Neural cell (in vitro differentiated cells): ENCODE measurements at regions not wholly inside any gene's neighbourhood (a gene's known extent, or its start where the extent isn't known, plus 50 kb on each side); places are given as distances from the start of the nearest gene placed in this dataset.

Experiments
- EZH2 ChIP-seq: fragments of 200-600, 300-800 bp; shearing (Covaris generic), sonication (generic); IDR thresholded peaks from 2 replicates; pipeline ENCODE4 v1.6.1; 2014; ENCODE audit warnings: antibody characterized with exemption, low read length, borderline replicate concordance, mild to moderate bottlenecking; ENCODE audit not compliant: insufficient read depth, poor library complexity, severe bottlenecking
- MXI1 ChIP-seq: fragments of 450-650 bp; conservative IDR thresholded peaks from 2 replicates; pipeline ENCODE4 v1.6.1; 2014; ENCODE audit warnings: antibody characterized with exemption, mild to moderate bottlenecking; ENCODE audit not compliant: poor library complexity, severe bottlenecking
- RAD21 ChIP-seq: fragments of 450-650 bp; conservative IDR thresholded peaks from 2 replicates; pipeline ENCODE4 v1.6.1; 2014; ENCODE audit warnings: antibody characterized with exemption, mild to moderate bottlenecking, moderate library complexity
- SMC3 ChIP-seq: fragments of 450-650 bp; conservative IDR thresholded peaks from 2 replicates; pipeline ENCODE4 v1.6.1; 2014; ENCODE audit warnings: antibody characterized with exemption, mild to moderate bottlenecking, moderate library complexity; ENCODE audit not compliant: poor library complexity
- TF ChIP-seq, protein P1 (sequence below): IDR thresholded peaks from 2 replicates; pipeline ENCODE4 v1.6.1; 2012; ENCODE audit warnings: borderline replicate concordance
- TF ChIP-seq, protein P2 (sequence below): fragments of 450-650 bp; IDR thresholded peaks from 2 replicates; pipeline ENCODE4 v1.5.1; 2014; ENCODE audit warnings: antibody characterized with exemption, mild to moderate bottlenecking, moderate library complexity; ENCODE audit not compliant: poor library complexity, severe bottlenecking

DNA sequence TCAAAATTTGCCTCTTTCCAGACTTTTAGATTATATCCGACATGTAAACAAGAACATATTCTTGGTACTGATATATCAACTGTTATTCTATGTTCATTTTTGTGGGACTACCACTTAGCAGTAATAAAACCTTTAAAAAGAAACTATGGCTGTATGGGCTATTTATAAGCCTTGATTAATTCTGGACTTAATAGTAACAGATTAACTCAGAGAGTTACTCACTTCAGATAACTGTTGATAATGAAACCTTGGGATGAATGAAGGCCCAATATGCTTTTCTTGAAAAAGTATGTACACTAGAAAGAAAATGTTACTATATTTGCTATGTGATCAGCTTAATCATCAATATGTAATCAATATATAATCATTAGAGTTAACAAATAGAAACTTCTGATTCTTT lies 595.9 kb upstream of the BOD1L1 start:
- TF ChIP-seq, protein P1, sequence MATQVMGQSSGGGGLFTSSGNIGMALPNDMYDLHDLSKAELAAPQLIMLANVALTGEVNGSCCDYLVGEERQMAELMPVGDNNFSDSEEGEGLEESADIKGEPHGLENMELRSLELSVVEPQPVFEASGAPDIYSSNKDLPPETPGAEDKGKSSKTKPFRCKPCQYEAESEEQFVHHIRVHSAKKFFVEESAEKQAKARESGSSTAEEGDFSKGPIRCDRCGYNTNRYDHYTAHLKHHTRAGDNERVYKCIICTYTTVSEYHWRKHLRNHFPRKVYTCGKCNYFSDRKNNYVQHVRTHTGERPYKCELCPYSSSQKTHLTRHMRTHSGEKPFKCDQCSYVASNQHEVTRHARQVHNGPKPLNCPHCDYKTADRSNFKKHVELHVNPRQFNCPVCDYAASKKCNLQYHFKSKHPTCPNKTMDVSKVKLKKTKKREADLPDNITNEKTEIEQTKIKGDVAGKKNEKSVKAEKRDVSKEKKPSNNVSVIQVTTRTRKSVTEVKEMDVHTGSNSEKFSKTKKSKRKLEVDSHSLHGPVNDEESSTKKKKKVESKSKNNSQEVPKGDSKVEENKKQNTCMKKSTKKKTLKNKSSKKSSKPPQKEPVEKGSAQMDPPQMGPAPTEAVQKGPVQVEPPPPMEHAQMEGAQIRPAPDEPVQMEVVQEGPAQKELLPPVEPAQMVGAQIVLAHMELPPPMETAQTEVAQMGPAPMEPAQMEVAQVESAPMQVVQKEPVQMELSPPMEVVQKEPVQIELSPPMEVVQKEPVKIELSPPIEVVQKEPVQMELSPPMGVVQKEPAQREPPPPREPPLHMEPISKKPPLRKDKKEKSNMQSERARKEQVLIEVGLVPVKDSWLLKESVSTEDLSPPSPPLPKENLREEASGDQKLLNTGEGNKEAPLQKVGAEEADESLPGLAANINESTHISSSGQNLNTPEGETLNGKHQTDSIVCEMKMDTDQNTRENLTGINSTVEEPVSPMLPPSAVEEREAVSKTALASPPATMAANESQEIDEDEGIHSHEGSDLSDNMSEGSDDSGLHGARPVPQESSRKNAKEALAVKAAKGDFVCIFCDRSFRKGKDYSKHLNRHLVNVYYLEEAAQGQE, result no peak
- TF ChIP-seq, protein P2, sequence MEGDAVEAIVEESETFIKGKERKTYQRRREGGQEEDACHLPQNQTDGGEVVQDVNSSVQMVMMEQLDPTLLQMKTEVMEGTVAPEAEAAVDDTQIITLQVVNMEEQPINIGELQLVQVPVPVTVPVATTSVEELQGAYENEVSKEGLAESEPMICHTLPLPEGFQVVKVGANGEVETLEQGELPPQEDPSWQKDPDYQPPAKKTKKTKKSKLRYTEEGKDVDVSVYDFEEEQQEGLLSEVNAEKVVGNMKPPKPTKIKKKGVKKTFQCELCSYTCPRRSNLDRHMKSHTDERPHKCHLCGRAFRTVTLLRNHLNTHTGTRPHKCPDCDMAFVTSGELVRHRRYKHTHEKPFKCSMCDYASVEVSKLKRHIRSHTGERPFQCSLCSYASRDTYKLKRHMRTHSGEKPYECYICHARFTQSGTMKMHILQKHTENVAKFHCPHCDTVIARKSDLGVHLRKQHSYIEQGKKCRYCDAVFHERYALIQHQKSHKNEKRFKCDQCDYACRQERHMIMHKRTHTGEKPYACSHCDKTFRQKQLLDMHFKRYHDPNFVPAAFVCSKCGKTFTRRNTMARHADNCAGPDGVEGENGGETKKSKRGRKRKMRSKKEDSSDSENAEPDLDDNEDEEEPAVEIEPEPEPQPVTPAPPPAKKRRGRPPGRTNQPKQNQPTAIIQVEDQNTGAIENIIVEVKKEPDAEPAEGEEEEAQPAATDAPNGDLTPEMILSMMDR, result no peak
- TF ChIP-seq SMC3, result no peak
- no peak for TF ChIP-seq RAD21
- TF ChIP-seq EZH2, result no peak
- no peak for TF ChIP-seq MXI1
